ENCODE measurements at regions not wholly inside any gene's neighbourhood (a gene's known extent, or its start where the extent isn't known, plus 50 kb on each side); places are given as distances from the start of the nearest gene placed in this dataset.

GRCh38 chr14:34060651-34060999 lies 109.8 kb upstream of the EGLN3 start:
- no peak for TF ChIP-seq GATA2 (IDR thresholded peaks at IDR 0.05; ENCODE audit: low read depth, low read length)
- TF ChIP-seq GATA3 (IDR thresholded peaks at IDR 0.05; ENCODE audit: low read depth, low read length) = no peak

Measured in SH-SY5Y (cell line).